Astrocyte of the spinal cord (primary cell): ENCODE measurements at regions not wholly inside any gene's neighbourhood (a gene's known extent, or its start where the extent isn't known, plus 50 kb on each side); places are given as distances from the start of the nearest gene placed in this dataset.

Experiments
- DNase-seq: peaks from one replicate; pipeline ENCODE4 v3.0.0; 2011; ENCODE audit warnings: low read depth, low spot score
- H3K4me3 ChIP-seq: 2 replicates; pipeline ENCODE4 v1.5.1; 2011; ENCODE audit warnings: low read depth, mild to moderate bottlenecking, low read length, moderate library complexity
- CTCF ChIP-seq: IDR thresholded peaks from 2 replicates; pipeline ENCODE4 v1.5.1; 2012; ENCODE audit warnings: low read depth, mild to moderate bottlenecking, low read length, inconsistent platforms
- in situ Hi-C: cut with HindIII; loops from 2 replicates; pipeline ENCODE4 v1.10.0; 2017; ENCODE audit warnings: low sequenced_read_pairs

DNA sequence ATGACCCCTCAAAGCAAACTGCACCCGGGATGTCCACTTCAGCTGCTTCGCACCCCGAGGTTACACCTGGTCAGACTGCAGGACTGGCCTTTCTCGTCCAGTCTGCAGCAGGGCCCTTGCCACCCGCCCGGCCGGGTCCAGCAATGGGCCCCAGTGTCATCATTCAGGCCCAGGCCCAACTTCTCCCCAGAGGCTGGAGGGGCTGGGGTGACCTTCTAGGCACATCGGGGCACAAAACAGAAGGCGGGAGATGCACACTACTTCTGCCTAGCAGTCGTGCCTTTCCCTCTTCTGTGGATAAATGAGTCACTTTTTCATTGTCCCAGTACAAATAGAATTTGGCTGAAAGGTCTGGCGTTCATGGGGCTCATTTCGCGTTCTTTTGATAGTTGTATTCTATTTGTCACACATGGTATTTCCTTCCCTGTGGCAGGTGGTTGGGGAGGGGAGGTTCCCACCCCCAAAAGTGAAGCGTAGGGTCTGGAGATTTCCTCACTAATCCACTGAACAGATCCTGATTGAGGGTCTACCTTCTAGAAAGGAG lies 56.9 kb upstream of the ID2 start:
- no peak for TF ChIP-seq CTCF
- in situ Hi-C loops: no loop called here
- H3K4me3 ChIP-seq: no peak overlapping the region
- DNase-seq: no peak

DNA sequence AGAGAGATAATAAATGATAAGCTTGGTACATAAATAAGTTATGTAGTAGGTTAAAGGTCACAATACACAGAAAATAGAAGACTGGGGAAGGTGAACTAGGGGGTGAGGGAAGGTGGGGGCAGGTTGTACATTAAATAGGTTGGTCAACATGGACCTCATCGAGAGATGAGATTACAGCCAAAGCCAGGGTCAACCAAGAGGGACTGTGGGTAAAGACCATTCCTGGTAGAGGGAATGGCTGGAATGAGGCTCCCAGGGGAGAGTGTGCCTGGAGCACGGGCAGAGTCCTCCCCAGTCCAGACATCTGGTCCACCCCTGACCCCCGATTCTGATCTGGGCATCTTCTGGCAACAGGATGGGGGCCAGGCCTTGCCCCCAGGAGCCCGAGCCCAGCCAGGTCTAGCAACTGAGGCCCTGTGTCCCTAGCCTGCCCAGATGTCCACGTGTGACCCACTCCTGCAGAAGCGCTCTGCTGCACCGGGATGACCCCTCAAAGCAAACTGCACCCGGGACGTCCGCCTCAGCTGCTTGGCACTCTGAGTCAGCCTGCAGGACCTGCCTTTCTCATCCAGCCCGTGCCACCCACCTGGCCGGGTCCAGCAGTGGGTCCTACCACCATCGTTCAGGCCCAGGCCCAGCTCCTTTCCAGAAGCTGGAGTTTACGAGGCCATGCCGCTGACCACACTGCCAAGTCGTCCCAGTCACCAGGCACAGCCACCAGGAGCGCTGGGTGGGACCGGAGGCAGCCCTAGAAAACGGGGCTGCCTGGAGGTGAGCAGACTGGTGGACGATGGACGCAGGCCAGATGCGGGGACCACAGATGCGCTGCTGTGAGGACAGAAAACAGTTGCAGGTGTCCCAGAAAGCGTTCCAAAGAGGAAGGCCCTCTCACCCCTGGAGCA lies 56.2 kb upstream of the ID2 start:
- H3K4me3 ChIP-seq: no peak overlapping the region
- in situ Hi-C loops: no loop called here
- TF ChIP-seq CTCF: no peak
- no peak for DNase-seq

DNA sequence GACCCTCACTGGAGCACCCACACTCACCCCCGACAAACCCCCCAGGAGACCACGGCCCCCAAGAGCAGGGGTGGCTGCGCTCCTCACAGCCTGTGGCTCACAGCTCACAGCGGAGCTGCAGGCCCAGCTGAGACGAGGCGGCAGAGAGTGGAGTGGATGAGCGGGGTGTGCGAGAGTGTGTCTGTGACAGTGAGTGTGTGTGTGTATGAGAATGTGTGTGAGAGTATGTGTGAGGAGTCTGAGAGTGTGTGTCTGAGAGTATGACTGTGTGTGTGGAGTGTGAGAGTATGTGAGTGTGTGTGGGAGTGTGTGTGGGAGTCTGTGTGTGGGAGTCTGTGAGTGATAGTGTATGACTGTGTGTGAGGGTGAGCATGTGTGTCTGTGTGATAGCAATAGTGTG lies 55.3 kb upstream of the ID2 start:
- TF ChIP-seq CTCF: no peak
- in situ Hi-C loops: no loop called here
- no peak overlapping the region for H3K4me3 ChIP-seq
- DNase-seq: no peak

GRCh38 chr2:8627019-8627691 lies 54.7 kb upstream of the ID2 start:
- H3K4me3 ChIP-seq: no peak overlapping the region
- no peak for TF ChIP-seq CTCF
- DNase-seq: no peak
- in situ Hi-C loops: no loop called here

DNA sequence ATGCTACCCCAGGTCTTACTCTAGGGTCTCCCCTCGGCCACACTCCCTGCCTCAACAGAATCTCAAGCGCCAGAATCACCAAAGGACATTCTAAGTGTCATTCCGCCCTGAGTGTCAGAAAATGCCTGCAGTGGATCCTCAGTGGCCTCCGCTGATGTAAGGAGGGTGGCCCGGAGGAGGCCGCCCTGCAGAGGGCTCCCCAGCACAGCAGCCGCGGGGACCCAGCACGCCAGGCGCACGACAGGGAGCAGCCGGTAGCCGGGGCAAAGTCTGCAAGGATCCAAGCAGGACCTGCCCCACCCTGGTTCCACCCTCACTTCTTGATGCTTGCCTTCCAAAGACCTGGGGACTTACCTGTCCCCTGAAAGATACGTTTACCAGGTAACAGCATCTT lies 54.2 kb upstream of the ID2 start:
- in situ Hi-C loops: no loop called here
- no peak overlapping the region for H3K4me3 ChIP-seq
- DNase-seq: no peak
- no peak for TF ChIP-seq CTCF

DNA sequence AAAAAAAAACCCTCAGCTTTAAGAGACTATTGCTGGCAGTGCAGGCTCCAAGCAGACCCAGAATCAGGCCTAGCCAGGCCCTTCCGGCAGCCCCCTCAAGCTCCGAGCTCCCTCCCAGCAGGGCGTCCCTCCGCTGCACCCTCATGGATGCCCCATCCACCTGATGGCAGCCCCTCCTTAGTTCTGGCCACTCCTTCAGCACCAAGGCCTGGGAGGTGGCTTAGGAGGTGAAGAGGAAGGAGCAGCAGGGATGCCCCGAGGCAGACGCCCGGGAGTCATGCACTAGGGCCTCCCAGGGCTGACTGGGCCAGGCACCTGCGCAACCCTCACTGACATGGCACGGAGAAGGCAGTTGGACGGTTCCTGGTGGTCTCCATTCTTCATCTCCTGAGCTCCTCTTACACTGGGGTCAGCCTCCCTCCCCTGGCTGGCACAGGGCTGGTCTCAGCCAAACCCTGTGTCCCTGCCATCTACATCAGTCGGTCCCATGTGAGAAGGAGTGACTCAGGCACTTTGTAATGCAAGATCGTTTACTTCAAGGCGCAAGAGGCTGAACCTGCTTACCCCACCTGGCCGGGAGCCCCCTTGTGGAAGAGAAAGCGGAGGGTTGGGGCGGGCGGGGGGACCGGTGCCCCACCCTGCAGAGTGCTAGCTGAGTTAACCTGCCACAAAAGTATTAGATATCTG lies 53.5 kb upstream of the ID2 start:
- in situ Hi-C loops: no loop called here
- DNase-seq: no peak
- no peak for TF ChIP-seq CTCF
- H3K4me3 ChIP-seq: no peak overlapping the region
